GM12892 (cell line): ENCODE measurements at regions not wholly inside any gene's neighbourhood (a gene's known extent, or its start where the extent isn't known, plus 50 kb on each side); places are given as distances from the start of the nearest gene placed in this dataset.
"Not testable (repeated sequence)": the region's sequence is repeated elsewhere in the genome, so short reads cannot be mapped to it uniquely, and the experiment has no call there.

Experiments
- DNase-seq: peaks from one replicate; pipeline ENCODE4 v3.0.0; 2011; ENCODE audit not compliant: insufficient read length
- FAIRE-seq: peaks from 2 replicates; lab custom pipeline; 2011; peaks lifted over from hg19 to GRCh38; lab: Jason Lieb, UNC
- POLR2A ChIP-seq: IDR thresholded peaks from 2 replicates; pipeline ENCODE4 v1.6.1; 2011; ENCODE audit warnings: low read depth, low read length, control low read depth
- POLR2AphosphoS5 ChIP-seq: IDR thresholded peaks from 2 replicates; pipeline ENCODE4 v1.6.1; 2011; ENCODE audit warnings: low read depth, low read length, control low read depth
- TAF1 ChIP-seq: IDR thresholded peaks from 2 replicates; pipeline ENCODE4 v1.6.1; 2011; ENCODE audit warnings: low read depth, mild to moderate bottlenecking, control low read depth, low read length, borderline replicate concordance

DNA sequence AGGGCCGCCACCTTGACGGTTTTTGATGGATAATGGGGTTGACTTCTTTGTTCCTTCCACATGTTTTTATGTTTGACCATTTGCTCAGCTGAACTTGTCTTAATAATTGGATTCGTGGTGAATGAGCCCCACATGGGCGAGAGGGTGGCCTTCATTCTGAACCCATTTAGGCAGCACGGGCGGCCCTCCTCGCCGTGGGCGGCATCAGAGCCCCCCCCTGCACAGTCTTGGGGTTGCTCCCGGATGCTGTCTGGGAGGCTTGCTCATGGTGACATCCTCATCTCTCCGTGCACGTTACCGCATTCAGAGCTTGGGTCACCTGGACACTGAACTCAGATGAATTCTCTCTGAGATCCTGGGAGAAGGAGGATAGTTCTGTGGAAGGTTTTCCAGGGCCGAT lies 172.3 kb upstream of the OSBPL11 start:
- TF ChIP-seq POLR2AphosphoS5 (no peak), POLR2A (no peak), TAF1 (no peak)
- no peak for DNase-seq
- no peak for FAIRE-seq

DNA sequence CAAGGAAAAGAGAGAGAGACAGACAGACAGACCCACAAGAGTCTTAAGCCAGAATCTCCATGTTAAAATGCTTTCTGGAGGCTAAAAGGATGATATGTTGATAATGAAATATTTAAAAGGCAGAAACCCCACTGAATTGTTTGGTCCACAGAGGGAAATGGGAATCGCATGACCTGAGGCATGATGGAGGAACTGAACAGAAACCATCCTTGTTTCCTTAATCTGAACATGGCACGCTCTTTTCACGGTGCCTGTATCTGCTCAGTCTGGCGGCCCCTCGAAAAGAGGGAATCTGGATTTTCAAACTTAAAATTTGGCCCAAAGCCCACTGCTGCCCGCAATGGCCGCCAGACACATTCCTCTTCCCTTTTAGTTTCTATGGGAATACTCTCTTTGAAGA lies 173.5 kb upstream of the OSBPL11 start:
- not testable (repeated sequence) for FAIRE-seq, DNase-seq

- not testable (repeated sequence) for FAIRE-seq, DNase-seq
Measured at GRCh38 chr3:125771506-125771905, 176.2 kb upstream of the OSBPL11 start.

- FAIRE-seq, DNase-seq: not testable (repeated sequence)
Measured at GRCh38 chr3:125774433-125775034, 179.2 kb upstream of the OSBPL11 start.

DNA sequence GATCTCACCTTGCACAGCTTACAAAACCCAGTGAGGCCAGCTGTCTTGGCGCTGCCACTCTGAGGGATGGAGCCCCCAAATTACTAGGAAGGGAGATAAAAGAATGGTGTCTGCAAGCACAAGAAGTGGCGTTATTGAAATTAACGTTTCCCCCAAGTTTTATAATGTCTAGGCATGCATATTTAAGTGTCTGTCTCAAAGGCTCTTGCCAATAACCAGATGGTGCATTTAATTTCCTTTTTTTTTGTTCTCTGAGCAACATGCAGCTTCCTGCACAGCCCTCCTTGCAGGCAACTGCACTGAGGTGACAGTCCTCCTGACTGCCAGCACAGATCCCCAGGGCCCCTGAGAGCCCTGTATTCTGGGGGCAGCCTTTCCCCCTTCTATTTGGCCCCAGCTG lies 179.8 kb upstream of the OSBPL11 start:
- FAIRE-seq, DNase-seq: not testable (repeated sequence)

DNA sequence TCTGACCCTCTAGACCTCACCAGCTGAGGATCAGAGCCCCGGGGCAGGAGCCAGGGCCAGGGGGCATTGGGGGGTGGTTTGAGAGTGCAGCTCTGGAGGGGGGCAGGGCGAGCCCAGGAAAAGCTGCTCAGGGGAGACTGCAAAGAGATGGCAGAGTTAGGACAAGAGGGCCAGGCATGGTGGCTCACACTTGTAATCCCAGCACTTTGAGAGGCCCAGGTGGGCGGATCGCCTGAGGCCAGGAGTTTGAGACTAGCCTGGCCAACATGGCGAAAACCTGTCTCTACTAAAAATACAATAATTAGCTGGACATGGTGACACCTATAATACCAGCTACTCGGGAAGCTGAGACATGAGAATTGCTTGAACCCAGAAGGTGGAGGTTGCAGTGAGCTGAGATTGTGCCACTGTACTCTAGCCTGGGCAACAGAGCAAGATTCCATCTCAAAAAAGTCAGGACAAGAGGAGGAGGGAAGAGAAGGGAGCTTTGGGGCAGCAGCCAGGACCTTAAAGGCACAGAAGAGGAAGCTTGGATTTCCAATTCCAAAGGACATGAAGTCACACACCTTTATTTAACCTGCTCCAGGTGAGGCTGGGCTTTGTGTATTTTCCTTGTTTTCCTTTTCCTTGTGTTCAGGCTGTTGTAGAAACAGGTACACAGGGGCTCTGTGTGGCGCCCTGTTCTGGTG lies 180.5 kb upstream of the OSBPL11 start:
- not testable (repeated sequence) for FAIRE-seq, DNase-seq

DNA sequence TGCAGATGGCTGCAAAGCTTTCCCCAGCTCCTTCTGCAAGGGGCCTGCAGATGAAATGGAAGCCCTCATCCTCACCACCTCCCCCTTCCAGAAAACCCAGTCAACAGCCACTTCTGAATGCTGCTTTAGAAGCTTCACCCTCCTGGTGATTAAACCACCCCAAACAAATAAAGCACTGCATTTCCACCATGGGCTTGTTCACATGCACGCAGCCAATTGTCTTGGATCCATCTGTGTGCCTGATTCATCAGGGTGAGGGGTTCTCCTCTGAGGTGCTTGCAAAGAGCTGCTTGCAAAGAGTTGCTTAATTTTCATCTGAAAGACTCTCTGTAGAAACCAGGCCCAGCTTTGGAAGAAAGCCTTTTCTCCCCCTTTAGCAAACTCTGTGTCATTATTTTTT lies 184.0 kb upstream of the OSBPL11 start:
- not testable (repeated sequence) for DNase-seq, FAIRE-seq

DNA sequence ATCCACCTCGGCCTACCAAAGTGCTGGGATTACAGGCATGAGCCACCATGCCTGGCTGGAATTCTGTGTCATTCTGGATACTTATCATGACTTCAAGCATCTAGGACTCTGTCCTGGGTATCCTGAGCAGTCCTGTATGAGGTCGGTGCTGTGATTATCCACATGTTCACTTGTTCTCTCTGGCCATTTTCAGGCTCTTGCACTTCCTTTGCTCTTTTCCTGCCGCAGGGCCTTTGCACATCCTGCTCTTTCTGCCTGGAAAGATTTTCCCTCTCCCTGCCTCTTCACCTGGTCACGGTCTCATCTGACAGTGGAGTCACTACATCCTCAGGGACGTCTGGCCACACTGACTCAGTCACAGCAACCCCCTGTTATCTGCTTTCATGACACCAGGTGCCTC lies 184.6 kb upstream of the OSBPL11 start:
- not testable (repeated sequence) for DNase-seq, FAIRE-seq

DNA sequence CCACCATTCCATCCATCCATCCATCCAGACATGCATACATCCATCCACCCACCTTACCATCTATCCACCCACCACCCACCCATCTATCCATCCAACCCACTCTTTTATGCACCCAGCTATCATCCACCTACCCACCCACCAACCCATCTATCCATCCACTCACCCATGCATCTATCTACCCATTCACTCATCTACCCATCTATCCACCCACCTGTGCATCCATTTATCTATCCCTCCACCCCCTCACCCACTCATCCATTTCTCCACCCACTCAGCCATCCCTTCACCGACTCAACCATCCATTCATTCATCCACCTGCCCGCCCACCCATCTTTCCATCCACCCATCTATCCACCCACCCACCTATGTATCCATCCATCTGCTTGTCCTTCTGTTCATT lies 186.4 kb upstream of the OSBPL11 start:
- DNase-seq, FAIRE-seq: not testable (repeated sequence)

GRCh38 chr3:125790312-125790711 lies 178.7 kb upstream of the ROPN1B start:
- not testable (repeated sequence) for FAIRE-seq, DNase-seq

GRCh38 chr3:125791021-125791420 lies 178.0 kb upstream of the ROPN1B start:
- DNase-seq, FAIRE-seq: not testable (repeated sequence)

DNA sequence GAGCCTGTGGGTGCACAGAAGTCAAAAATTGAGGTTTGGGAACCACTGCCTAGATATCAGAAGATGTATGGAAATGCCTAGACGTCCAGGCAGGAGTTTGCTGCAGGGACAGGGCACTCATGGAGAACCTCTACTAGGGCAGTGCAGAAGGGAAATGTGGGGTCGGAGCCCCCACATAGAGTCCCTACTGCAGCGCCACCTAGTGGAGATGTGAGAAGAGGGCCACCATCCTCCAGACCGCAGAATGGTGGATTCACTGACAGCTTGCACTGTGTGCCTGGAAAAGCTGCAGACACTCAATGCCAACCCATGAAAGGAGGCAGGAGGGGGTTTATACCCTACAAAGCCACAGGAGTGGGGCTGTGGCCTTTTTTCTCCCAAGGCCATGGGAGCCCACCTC lies 159.0 kb upstream of the ROPN1B start:
- not testable (repeated sequence) for FAIRE-seq, DNase-seq

- not testable (repeated sequence) for DNase-seq, FAIRE-seq
Measured at GRCh38 chr3:125822175-125822574, 146.8 kb upstream of the ROPN1B start.

- not testable (repeated sequence) for FAIRE-seq
Measured at GRCh38 chr3:125831005-125831750, 137.8 kb upstream of the ROPN1B start.

GRCh38 chr3:125835562-125835961 lies 133.4 kb upstream of the ROPN1B start:
- FAIRE-seq, DNase-seq: not testable (repeated sequence)

More at GRCh38 chr3:125831005-125831750, 137.8 kb upstream of the ROPN1B start:
- not testable (repeated sequence) for DNase-seq

GRCh38 chr3:125836011-125836551 lies 132.9 kb upstream of the ROPN1B start:
- not testable (repeated sequence) for DNase-seq, FAIRE-seq

DNA sequence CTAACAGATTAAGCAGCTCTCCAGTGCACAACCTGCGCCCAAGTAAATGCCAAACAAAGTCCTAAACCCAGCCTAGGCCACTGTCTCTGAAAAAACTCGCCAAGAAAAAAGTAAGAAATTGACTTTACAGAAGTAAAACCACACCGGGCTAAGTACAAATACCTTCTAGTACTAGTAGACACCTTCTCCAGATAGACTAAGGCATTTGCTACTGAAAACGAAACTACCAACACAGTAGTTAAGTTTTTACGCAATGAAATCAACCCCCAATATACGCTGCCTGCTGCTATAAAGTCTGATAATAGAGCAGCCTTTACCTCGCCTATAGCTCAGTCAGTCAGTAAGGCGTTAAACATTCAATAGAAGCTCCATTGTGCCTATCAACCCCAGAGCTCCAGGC lies 132.2 kb upstream of the ROPN1B start:
- FAIRE-seq, result not testable (repeated sequence)

GRCh38 chr3:125838857-125839256 lies 130.1 kb upstream of the ROPN1B start:
- not testable (repeated sequence) for FAIRE-seq, DNase-seq

More for the DNA sequence above, 132.2 kb upstream of the ROPN1B start:
- not testable (repeated sequence) for DNase-seq

DNA sequence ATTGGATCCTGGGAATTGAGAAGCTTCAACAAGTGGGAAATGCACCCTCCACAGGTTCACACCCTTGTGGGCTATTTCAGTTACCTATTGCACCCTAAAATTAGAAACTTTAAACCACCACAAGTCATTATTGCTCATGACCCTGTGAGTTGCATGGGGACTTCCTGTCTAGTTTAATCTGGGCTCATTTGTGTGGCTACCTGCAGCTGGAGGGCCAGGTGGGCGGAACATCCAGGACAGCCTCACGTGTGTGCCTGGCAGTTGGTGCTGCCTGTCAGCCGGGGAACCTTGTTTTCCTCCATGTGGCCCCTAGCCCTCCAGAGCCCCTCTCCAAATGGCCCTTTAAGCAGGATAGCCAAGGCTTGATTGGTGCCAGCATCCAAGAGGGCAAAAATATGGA lies 128.5 kb upstream of the ROPN1B start:
- DNase-seq, result peak; percentile 5
- not testable (repeated sequence) for FAIRE-seq
